ENCODE measurements at regions not wholly inside any gene's neighbourhood (a gene's known extent, or its start where the extent isn't known, plus 50 kb on each side); places are given as distances from the start of the nearest gene placed in this dataset.

GRCh38 chr12:89948271-89949175, 239.9 kb upstream of the ATP2B1 start:
- no peak overlapping the region for H3K4me3 ChIP-seq (ENCODE audit: low read depth, low read length)
- TF ChIP-seq CTCF (IDR thresholded peaks at IDR 0.05; ENCODE audit: control insufficient read depth, extremely low read depth, insufficient read depth): no peak
- DNase-seq (ENCODE audit: low read depth): no peak

- TF ChIP-seq CTCF (IDR thresholded peaks at IDR 0.05; ENCODE audit: control insufficient read depth, extremely low read depth, insufficient read depth): no peak
- DNase-seq (ENCODE audit: low read depth): no peak
Measured at GRCh38 chr12:89947437-89948270, 239.0 kb upstream of the ATP2B1 start.

DNA sequence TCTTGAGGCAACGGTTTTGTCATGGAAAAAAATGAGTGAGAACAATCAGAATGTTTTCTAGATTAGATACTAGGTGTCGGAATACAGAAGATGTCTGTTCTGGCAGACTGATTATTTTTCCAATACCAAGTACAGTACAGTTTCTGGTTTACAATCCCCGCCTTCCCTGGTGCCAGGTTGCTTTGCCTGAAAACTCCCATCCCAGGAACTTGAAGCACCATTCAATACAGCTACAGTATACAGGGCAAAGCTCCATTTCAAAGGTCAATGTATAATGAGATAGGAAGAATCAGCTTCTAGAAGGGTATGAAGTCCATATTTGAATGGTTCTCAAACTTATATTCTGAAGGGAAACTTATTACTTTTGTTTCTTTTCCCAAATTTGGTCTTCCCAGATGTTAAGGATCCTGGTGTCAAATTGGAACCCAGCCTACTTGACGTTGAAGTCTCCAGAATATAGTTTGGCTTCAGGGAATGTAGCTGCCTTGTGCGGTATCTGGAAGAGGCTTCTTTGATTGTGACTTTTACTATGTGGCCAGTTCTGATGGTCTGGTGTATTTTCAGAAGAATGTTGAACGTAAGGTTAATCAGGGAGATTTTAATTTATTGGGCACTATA, 238.0 kb upstream of the ATP2B1 start:
- TF ChIP-seq CTCF (IDR thresholded peaks at IDR 0.05; ENCODE audit: control insufficient read depth, extremely low read depth, insufficient read depth): no peak
- H3K4me3 ChIP-seq (ENCODE audit: low read depth, low read length): no peak overlapping the region
- DNase-seq (ENCODE audit: low read depth): no peak

More at GRCh38 chr12:89947437-89948270, 239.0 kb upstream of the ATP2B1 start:
- H3K4me3 ChIP-seq (ENCODE audit: low read depth, low read length): no peak overlapping the region

GRCh38 chr12:89945123-89945522, 236.5 kb upstream of the ATP2B1 start:
- no peak for TF ChIP-seq CTCF (IDR thresholded peaks at IDR 0.05; ENCODE audit: control insufficient read depth, extremely low read depth, insufficient read depth)
- H3K4me3 ChIP-seq (ENCODE audit: low read depth, low read length): no peak overlapping the region
- DNase-seq (ENCODE audit: low read depth): no peak

GRCh38 chr12:89943463-89943862, 234.8 kb upstream of the ATP2B1 start:
- no peak for DNase-seq (ENCODE audit: low read depth)
- H3K4me3 ChIP-seq (ENCODE audit: low read depth, low read length): no peak overlapping the region
- no peak for TF ChIP-seq CTCF (IDR thresholded peaks at IDR 0.05; ENCODE audit: control insufficient read depth, extremely low read depth, insufficient read depth)

DNA sequence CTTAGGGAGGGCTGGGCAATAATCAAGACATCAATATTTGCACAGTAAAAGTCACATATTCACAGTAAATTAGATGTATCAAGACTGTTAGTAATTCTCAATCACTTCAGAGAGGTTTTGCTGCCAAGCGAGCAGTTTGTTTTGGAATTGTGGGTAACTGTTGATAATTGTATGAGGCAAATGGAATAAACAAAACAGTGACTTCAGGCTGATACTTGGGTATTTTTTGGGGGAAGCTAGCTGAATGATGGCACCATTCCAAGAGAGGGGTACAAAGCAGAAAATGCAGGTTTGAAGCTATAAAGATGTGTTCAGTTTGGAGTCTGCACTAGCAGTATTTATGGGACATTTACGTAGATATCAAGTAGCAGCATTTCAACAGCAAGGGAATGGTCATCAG, 232.8 kb upstream of the ATP2B1 start:
- H3K4me3 ChIP-seq (ENCODE audit: low read depth, low read length): no peak overlapping the region
- TF ChIP-seq CTCF (IDR thresholded peaks at IDR 0.05; ENCODE audit: control insufficient read depth, extremely low read depth, insufficient read depth): no peak
- DNase-seq (ENCODE audit: low read depth): no peak

All from LNCaP clone FGC (cell line).